GM19438 (cell line): ENCODE measurements at regions not wholly inside any gene's neighbourhood (a gene's known extent, or its start where the extent isn't known, plus 50 kb on each side); places are given as distances from the start of the nearest gene placed in this dataset.

Source experiments
- ATAC-seq: cut with Tn5 transposase; IDR thresholded peaks from one replicate; pipeline ENCODE4 v1.9.1; 2021; ENCODE audit warnings: low read depth; ENCODE audit not compliant: unreplicated experiment

DNA sequence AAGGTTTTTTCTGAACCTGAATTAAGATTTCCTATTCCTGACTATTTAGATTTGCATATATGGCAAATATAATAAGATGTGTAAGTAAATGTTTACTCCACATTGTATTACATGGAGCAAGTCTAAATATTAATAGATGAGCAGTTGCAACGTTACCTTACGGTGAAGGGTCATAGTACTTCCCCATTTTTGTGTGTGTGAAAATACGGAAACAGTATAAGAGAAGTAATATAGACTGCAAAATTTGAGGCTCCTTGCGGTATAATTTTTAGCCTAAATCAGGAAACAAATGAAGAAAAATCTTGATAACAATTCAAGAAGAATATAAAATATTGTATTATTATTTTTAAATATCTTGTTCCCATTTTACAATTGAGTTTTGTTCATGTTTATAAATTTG is 434.2 kb downstream of the GRB14 start:
- ATAC-seq: no peak

GRCh38 chr2:164186591-164186990 is 434.7 kb downstream of the GRB14 start:
- no peak for ATAC-seq

GRCh38 chr2:164182116-164182627 is 439.1 kb downstream of the GRB14 start:
- no peak for ATAC-seq

DNA sequence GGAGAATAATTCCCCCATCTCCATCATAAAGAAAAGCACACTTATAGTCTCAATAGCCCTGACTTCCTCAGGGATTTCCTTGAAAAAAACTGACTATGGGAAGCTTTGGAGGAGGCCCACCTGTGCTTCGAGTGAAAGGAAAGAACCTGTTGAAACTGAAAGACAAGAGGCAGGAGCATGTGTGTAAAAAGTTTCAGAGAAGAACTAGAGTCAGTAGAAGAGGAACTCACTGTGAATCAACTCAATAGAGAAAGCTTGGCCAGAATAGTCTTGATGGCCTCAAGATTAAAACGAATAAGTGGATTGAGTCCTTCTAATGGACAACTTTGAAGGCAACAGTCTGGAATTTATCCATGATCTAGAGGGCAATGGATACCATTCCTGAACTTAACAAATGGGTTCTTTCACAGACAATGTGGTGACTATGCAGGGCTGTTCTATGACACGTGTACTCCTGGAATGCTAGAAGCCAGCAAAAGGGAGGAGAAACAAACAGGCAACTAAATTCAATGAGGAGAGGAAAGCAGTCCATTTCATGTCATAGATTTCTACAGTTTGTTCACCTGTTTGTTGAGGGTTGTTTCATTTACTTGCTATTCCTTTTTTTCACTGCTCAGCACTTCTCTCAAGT is 442.3 kb downstream of the GRB14 start:
- no peak for ATAC-seq

DNA sequence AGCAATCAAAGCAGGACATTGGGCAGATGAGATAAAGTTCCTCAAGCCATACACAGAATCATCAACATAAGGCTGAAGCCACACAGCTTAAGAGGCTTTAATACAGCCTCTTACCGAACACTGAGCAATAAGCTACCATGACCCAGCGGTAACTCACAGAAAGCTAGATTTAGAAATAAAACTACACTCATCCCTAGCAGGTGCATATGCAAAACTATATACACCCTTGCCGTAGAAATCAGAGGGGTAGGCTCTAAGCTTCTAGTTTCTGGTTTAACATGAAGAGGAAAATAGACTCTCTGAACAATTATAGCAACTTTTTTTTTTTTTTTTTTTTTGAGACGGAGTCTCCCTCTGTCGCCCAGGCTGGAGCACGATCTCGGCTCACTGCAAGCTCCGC is 428.8 kb upstream of the FIGN start:
- no peak for ATAC-seq

- no peak for ATAC-seq
Measured at GRCh38 chr2:164155558-164155957, 419.8 kb upstream of the FIGN start.

DNA sequence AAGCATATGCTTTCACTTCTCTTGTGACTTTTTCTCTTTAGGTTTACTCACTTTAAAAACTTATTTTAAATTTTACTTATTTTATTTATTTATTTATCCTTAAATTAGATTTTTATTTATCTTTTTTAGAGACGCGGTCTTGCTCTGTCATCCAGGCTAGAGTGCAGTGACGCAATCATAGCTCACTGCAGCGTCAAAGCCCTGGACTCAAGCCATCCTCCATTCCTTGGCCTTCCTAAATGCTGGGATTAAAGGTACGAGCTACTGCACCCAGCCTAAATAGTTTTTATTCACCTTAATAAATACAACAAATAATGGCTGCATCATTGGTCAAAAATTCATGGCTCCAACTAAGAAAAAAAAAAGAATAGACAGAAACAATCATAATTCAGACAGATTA is 415.7 kb upstream of the FIGN start:
- ATAC-seq: no peak

GRCh38 chr2:164150604-164151003 is 414.8 kb upstream of the FIGN start:
- no peak for ATAC-seq

GRCh38 chr2:164146441-164146840 is 410.6 kb upstream of the FIGN start:
- ATAC-seq: no peak

- no peak for ATAC-seq
Measured at GRCh38 chr2:164145093-164145987, 409.5 kb upstream of the FIGN start.

DNA sequence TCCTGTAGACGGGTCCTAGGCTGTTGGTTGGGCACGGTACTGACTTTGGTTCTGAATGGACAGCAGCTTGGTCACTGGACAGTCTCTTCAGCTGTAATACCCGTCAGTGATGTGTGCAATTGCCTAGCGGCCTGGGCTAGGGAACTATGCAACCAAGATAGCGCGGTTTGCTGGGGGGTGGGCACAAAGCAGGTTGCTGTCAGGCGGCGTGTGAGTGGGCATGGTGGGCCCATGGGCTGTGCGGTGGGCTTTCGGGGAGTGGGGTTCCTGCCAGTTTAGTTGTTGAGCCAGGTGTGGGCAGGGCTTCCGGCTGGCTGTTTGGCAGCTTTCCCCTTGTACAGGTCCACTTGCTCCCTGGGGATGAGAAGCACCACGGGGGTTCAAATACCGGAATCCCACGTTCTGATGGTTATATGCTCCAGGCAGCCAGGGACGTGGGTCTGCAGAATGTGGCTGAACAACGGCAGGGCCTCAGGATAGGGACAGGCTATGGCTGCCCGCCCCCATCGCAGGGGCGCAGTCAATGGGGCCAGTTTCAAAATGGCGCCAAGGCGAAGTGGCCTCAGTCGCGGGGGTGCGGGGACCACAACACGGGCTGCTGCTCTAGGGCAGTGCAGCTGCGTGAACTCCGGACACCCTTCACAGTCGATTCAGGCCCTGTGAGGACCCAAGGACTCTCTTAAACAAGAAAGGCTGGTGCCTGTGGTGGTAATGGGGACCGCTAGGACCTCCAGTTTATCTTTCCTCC is 407.5 kb upstream of the FIGN start:
- ATAC-seq: no peak

GRCh38 chr2:164142755-164143154 is 406.9 kb upstream of the FIGN start:
- ATAC-seq: no peak

DNA sequence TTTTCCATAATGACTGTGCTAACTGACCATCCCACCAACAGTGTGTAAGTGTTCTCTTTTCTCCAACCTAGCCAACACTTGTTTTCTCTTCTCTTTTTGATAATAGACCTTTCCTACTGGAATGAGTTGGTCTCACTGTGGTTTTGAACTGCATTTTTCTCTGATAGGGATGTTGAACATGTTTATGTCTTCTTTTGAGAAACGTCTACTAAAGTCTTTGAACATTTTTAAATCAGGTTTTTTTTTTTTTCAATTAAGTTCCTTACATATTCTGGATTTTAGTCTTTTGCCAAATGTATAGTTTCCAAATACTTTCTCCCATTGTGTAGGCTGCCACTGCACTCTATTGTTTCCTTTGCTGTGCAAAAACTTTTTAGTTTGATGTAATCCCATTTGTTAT is 405.5 kb upstream of the FIGN start:
- ATAC-seq: no peak

- ATAC-seq: no peak
Measured at GRCh38 chr2:164138750-164139149, 402.9 kb upstream of the FIGN start.

GRCh38 chr2:164134336-164134735 is 398.5 kb upstream of the FIGN start:
- ATAC-seq: no peak

- ATAC-seq: no peak
Measured at GRCh38 chr2:164127971-164128527, 392.2 kb upstream of the FIGN start.

GRCh38 chr2:164126960-164127660 is 391.3 kb upstream of the FIGN start:
- no peak for ATAC-seq

- no peak for ATAC-seq
Measured at GRCh38 chr2:164115806-164116205, 380.0 kb upstream of the FIGN start.

DNA sequence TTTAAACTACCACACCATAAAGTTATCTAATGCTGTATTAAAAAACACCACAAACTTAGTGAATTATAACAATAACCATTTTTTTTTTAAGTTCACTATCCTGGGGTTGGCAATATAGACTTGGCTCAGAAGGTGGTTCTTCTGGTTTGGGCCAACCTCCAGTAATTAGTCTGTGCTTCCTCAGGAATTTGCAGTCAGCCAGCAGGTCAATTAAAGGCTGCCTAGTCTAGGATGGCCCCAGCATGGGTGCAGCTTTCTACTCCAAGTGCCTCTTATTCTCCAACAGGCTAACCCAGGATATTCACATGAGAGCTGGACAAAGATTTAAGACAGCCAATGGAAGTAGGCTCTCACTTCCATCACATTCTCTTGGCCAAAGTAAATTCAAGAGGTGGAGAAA is 379.1 kb upstream of the FIGN start:
- no peak for ATAC-seq

DNA sequence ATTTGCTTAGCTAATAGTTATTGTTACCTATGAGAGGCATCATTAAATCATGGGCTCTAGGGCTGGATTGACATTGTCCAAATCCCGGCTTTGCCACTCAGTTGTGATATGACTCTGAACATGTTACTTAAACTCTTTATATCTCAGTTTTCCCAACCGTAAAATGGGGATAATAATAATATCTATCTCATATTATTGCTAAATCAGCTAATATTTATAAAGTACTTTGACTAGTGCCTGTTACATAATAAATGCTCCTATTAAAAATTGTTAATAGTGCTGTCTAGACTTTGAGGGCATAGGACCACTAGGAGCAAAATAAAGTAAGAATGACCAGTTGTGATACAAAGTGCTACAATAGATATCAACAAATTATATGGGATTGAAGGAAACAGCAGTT is 376.3 kb upstream of the FIGN start:
- no peak for ATAC-seq
